Keratinocyte (primary cell): ENCODE measurements at regions not wholly inside any gene's neighbourhood (a gene's known extent, or its start where the extent isn't known, plus 50 kb on each side); places are given as distances from the start of the nearest gene placed in this dataset.

Source experiments
- DNase-seq: peaks from one replicate; pipeline ENCODE4 v3.0.0-alpha.2; 2011; ENCODE audit warnings: low read depth, missing footprints, low spot score
- FAIRE-seq: peaks from 2 replicates; lab custom pipeline; 2011; peaks lifted over from hg19 to GRCh38; lab: Jason Lieb, UNC
- H2AFZ ChIP-seq: 2 replicates; pipeline ENCODE4 v1.6.0; 2012; ENCODE audit warnings: low read length, control low read depth, inconsistent platforms; ENCODE audit not compliant: control insufficient read depth
- H3K27ac ChIP-seq: 2 replicates; pipeline ENCODE4 v1.5.1; 2011; ENCODE audit warnings: low read length; ENCODE audit not compliant: control insufficient read depth, insufficient read depth
- H3K27me3 ChIP-seq: 3 replicates; pipeline ENCODE4 v1.6.0; 2011; ENCODE audit warnings: low read length; ENCODE audit not compliant: control insufficient read depth, insufficient read depth; ENCODE audit errors: extremely low read depth
- H3K36me3 ChIP-seq, 2 experiments: 2 replicates in 1 of 2; 3 replicates in 1 of 2; pipeline ENCODE4 v1.5.1; 2011; ENCODE audit warnings: low read length in 2 of 2, mild to moderate bottlenecking in 1 of 2; ENCODE audit not compliant: control insufficient read depth in 2 of 2, insufficient read depth in 2 of 2; ENCODE audit errors: extremely low read depth in 1 of 2
- H3K4me1 ChIP-seq: 3 replicates; pipeline ENCODE4 v1.5.1; 2011; ENCODE audit warnings: low read length; ENCODE audit not compliant: control insufficient read depth, insufficient read depth; ENCODE audit errors: extremely low read depth
- H3K4me2 ChIP-seq: 3 replicates; pipeline ENCODE4 v1.6.0; 2011; ENCODE audit warnings: low read depth, low read length; ENCODE audit not compliant: control insufficient read depth, insufficient read depth; ENCODE audit errors: extremely low read depth
- H3K4me3 ChIP-seq, 3 experiments: fragments of 200-600 bp in 1 of 3; sonication (generic) in 1 of 3; 2 replicates in 2 of 3; 3 replicates in 1 of 3; pipeline ENCODE4 v1.5.1; 2011 to 2016; ENCODE audit warnings: low read length in 3 of 3, mild to moderate bottlenecking in 3 of 3, control low read depth in 2 of 3, inconsistent platforms in 1 of 3, low read depth in 1 of 3, mixed read lengths in 1 of 3, mixed run types in 1 of 3, moderate library complexity in 1 of 3; ENCODE audit not compliant: control insufficient read depth in 2 of 3, insufficient read depth in 2 of 3; ENCODE audit errors: extremely low read depth in 1 of 3
- H3K79me2 ChIP-seq: 2 replicates; pipeline ENCODE4 v1.6.0; 2012; ENCODE audit warnings: low read length; ENCODE audit not compliant: control insufficient read depth, insufficient read depth
- H3K9ac ChIP-seq: 3 replicates; pipeline ENCODE4 v1.6.0; 2011; ENCODE audit warnings: low read length; ENCODE audit not compliant: control insufficient read depth, insufficient read depth; ENCODE audit errors: extremely low read depth
- H3K9me1 ChIP-seq: 3 replicates; pipeline ENCODE4 v1.6.0; 2011; ENCODE audit warnings: low read length; ENCODE audit not compliant: control insufficient read depth, insufficient read depth; ENCODE audit errors: extremely low read depth
- H3K9me3 ChIP-seq: 2 replicates; pipeline ENCODE4 v1.5.1; 2012; ENCODE audit warnings: low read depth, low read length; ENCODE audit not compliant: control insufficient read depth
- H4K20me1 ChIP-seq: 3 replicates; pipeline ENCODE4 v1.6.0; 2011; ENCODE audit warnings: low read length; ENCODE audit not compliant: control insufficient read depth, insufficient read depth; ENCODE audit errors: extremely low read depth
- CTCF ChIP-seq, 3 experiments: IDR thresholded peaks in 1 of 3; conservative IDR thresholded peaks in 1 of 3; optimal IDR thresholded peaks in 1 of 3; 2 replicates in 2 of 3; 3 replicates in 1 of 3; pipeline versions ENCODE3 to v1.5.1; 2011; ENCODE audit warnings: low read length in 3 of 3, mild to moderate bottlenecking in 3 of 3, moderate library complexity in 2 of 3, control low read depth in 1 of 3, inconsistent platforms in 1 of 3; ENCODE audit not compliant: insufficient read depth in 2 of 3; ENCODE audit errors: extremely low read depth in 1 of 3
- EZH2 ChIP-seq: IDR thresholded peaks from one replicate; pipeline ENCODE4 v1.6.1; 2012; ENCODE audit warnings: inconsistent platforms, mild to moderate bottlenecking, low read length, moderate library complexity
- dilution Hi-C: fragments of 300-500 bp; cut with MboI; formaldehyde crosslinking; loops from one replicate; pipeline ENCODE4 v1.7.0; 2020; ENCODE audit warnings: low sequenced_read_pairs; ENCODE audit not compliant: extremely low pct_ligation_motif_present

- H3K4me2 ChIP-seq: no peak overlapping the region
- DNase-seq: no peak
- no peak overlapping the region for H2AFZ ChIP-seq
- no peaks in the 10 kb centered on the region for H3K9me1 ChIP-seq
- H3K9me3 ChIP-seq: no peaks in the 10 kb centered on the region
- H3K9ac ChIP-seq: no peak overlapping the region
- H3K79me2 ChIP-seq: no peaks in the 10 kb centered on the region
- TF ChIP-seq EZH2 (no peak), CTCF (optimal IDR thresholded peaks at IDR 0.05 in 1 of 3, IDR thresholded peaks at IDR 0.05 in 1 of 3, conservative IDR thresholded peaks at IDR 0.05 in 1 of 3; ENCODE audit: extremely low read depth in 1 of 3, insufficient read depth in 2 of 3, low read length in 3 of 3) (no peak)
- H4K20me1 ChIP-seq: no peaks in the 10 kb centered on the region
- FAIRE-seq: no peak
- dilution Hi-C loops: no loop called here
- H3K27me3 ChIP-seq: no peaks in the 10 kb centered on the region
- H3K36me3 ChIP-seq: no peaks in the 10 kb centered on the region
- H3K27ac ChIP-seq: no peak overlapping the region
- no peak overlapping the region for H3K4me3 ChIP-seq
- no peaks in the 10 kb centered on the region for H3K4me1 ChIP-seq
Observed at GRCh38 chr11:49499117-49499516, 290.7 kb upstream of the FOLH1 start.

GRCh38 chr11:49505231-49505630 is 296.8 kb upstream of the FOLH1 start:
- Histone ChIP-seq H3K4me2 (no peak overlapping the region), H3K9ac (no peak overlapping the region), H3K4me3 (no peak overlapping the region), H2AFZ (no peak overlapping the region), H3K9me3 (no peaks in the 10 kb centered on the region), H3K36me3 (no peaks in the 10 kb centered on the region), H4K20me1 (no peaks in the 10 kb centered on the region), H3K79me2 (no peaks in the 10 kb centered on the region), H3K4me1 (no peaks in the 10 kb centered on the region), H3K27me3 (no peaks in the 10 kb centered on the region), H3K27ac (no peak overlapping the region), H3K9me1 (no peaks in the 10 kb centered on the region)
- TF ChIP-seq EZH2: no peak
- TF ChIP-seq CTCF (optimal IDR thresholded peaks at IDR 0.05 in 1 of 3, IDR thresholded peaks at IDR 0.05 in 1 of 3, conservative IDR thresholded peaks at IDR 0.05 in 1 of 3; ENCODE audit: extremely low read depth in 1 of 3, insufficient read depth in 2 of 3, low read length in 3 of 3): no peak
- DNase-seq (no peak), FAIRE-seq (no peak)
- dilution Hi-C loops: no loop called here
